Pons (tissue), 1 donor: ENCODE measurements at regions not wholly inside any gene's neighbourhood (a gene's known extent, or its start where the extent isn't known, plus 50 kb on each side); places are given as distances from the start of the nearest gene placed in this dataset.
"Not testable (repeated sequence)": the region's sequence is repeated elsewhere in the genome, so short reads cannot be mapped to it uniquely, and the experiment has no call there.

Source experiments
- DNase-seq: peaks from one replicate; pipeline ENCODE4 v3.0.0-alpha.2; 2016; ENCODE audit warnings: low spot score

DNA sequence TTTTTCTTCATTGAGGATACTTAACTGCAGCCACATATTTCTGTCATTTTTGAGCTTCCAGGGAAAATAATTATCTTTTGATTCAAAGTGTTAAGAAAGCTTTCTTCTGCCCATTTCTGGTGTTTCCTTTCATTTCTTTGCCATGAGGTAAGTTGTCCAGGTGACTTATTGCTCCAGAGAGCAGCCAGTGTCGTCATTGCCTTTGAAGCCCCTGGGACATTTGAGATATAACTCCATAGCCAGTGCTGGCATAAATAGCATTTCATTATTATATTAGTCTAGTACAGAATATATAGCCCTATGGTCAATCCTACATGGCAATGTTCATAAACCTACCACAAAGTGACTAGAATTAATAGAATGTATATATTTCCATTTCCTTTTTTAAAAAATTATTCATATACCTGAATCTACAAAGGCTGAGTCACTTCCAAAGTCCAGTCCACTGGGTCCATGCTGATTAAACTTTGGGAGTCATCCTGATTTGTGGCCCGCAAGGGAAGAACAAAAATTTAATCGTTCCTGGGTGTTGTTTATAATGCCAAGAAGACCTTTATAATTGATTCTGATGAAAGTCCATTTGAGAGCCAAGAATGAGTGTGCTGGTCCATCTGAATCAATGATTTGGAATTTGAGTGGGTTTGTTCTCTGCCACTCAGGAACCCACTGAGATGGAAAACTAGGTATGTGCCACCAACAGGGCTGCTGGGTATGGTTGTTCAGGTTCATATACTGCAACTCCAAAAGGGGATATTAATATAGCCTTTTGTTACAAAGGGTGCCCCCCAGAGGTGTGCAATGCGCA lies 221.8 kb upstream of the PLXNA2 start:
- DNase-seq: no peak

DNA sequence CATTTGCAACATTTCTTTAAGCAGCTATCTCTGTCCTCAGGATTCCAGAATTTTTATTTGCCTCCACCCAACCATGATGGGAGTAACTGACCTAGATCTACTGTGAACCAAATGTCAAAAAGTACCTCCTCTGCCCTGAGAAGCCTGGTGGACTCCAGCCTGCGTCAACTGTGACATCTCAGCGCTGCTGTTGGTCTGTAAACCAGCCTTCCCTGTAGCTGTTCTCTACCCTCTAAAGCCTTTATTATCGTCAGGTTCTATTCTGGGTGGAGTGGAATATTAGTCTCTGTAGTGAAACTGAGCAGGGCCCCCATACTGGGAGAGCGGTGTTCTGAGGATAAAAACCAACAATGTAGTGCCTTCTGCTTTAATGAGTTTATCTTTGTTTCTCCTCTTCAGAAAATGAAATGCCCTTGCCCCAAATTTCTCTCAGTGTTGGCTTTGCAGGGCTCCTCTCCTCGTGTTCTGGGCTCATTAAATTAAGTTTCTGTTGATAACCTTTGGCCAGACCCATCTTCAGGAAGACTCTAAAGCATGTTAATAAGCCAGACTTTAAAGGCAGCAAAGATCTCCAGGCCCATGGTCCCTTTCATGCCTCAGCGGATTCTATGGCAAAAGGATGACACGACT lies 223.1 kb upstream of the PLXNA2 start:
- DNase-seq: no peak

DNA sequence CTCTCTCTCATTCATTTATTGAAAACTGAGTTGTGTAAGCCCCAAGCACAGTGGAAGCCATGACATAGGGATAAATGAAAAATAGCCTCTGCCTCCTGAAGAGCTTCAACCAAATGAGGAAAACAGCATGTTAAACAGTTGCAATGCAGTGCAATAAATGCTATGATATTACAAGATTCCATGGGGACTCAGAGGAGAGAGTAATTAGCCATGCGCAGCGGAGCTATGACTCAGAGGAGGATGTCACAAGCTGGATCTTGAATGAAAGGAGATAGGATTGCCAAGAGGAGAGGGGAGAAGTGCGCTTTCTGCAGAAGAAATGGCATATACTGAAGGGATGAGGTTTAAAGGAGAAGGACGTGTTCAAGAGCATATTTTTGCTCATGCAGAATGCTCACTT lies 231.3 kb upstream of the PLXNA2 start:
- DNase-seq: peak; percentile 4

DNA sequence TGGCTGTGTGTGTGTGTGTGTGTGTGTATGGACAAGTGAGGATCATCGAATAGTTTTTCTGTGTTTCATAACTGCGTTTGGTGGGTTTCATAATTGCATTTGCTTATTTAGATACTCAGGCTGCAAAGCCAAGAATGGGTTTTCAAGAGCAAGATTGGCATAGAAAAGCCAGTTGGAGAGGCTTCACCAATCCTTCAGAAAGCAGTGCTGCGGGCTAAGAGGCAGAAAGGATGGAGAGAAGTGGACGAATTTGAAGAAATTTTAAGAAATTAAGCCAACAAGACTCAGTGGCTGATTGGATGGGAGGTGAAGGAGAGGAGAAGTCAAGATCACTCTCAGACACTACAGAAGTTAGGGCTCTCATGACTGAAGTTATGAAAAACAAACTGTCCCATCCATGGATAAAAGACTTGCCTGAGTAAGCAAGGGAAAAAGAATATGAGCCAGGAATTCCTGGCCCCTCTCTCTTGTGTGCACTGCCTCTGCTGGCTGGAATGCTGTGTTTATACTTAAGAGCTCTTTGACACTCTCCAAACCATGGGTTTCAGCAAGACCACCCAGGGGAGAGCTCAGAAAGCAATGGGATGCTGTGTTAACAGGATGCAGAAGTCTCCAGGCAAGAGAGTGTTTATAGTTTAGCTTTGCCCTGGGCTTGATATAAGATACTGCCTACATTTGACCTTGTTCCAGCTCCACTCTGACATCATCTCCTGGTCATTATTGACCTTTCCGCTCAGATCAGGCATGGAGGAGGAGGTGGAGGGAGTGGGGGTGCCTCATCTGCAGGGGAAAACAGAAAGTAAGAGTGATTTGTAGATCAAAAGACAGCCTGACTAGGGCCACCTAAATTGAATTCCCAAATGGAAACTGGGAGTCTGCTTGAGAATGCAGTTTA lies 232.0 kb upstream of the PLXNA2 start:
- DNase-seq: peak; percentile 4

DNA sequence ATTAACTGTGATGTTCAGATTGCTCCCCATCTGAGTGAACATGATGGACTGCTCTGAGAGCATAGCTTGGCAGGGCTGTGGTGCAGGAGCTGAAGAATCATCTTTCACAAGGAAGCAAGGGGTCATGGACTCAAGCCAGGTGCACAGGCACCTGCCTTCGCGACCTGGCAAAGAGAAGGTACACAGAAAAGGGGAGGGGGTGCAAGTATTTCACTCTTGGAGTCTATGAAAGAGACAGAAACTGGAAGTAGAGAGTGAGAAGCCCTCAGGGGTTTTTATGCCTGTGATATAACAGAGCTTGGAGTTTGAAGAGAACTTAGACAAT lies 232.6 kb upstream of the PLXNA2 start:
- no peak for DNase-seq

DNA sequence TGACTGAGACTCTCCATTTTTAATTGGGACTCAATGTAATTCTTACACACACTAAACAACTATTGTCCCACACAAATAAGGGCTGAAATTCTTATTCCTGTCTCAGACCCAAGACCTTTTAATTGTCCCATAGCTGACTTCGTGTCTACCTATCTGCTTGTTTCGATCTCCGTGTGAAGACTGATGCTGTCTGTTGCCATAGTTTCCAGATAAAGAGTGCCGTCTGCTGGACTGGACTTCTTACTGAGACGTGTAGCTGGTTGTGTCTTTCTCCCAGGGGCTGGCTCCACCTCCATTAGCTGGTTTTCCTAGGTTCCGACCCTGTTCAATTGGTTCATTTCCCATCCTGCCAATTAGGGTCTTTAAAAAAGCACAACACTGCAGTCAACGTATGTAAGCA lies 235.3 kb upstream of the PLXNA2 start:
- no peak for DNase-seq

DNA sequence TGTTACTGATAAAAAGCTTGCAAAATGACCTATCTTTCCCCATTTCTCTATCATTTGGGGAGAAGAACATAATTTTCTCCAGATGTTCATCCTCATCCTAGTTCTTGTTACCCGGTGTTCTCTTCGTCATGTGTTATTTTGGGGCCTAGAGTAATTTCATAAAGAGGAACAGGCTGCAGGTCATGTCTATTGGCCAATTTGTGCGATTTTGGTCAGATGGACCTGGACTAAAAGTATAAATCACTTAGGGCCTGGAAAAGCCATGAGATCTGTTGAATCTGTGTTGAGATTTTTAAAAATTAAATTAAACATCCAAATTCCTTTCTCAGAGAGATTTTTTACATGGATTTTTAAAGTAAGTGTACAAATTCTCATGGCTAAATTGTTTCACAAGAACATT lies 241.3 kb upstream of the PLXNA2 start:
- DNase-seq: no peak

DNA sequence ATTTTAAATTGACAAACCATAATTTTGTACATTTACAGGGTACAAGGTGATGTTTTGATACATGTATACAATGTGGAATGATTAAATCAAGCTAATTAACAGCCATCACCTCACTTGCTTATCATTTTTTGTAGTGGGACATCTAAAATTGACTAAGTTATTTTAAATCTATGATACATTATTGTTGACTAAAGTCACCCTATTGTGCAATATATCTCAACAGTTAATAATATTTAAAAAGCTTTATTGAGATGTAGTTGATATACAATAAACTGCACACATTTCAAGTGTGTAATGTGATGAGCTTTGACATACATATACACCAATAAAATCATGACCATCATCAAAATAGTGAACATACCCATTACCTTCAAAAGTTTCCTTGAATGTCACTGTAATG lies 242.5 kb upstream of the PLXNA2 start:
- no peak for DNase-seq

DNA sequence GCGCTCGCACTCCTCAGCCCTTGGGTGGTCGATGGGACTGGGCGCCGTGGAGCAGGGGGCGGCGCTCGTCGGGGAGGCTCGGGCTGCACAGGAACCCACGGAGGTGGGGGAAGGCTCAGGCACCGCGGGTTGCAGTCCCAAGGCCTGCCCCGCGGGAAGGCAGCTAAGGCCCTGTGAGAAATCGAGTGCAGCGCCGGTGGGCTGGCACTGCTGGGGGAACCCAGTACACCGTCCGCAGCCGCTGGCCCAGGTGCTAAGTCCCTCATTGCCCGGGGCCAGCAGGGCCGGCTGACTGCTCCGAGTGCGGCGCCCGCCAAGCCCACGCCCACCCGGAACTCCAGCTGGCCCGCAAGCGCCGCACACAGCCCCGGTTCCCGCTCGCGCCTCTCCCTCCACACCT lies 244.2 kb upstream of the PLXNA2 start:
- not testable (repeated sequence) for DNase-seq

DNA sequence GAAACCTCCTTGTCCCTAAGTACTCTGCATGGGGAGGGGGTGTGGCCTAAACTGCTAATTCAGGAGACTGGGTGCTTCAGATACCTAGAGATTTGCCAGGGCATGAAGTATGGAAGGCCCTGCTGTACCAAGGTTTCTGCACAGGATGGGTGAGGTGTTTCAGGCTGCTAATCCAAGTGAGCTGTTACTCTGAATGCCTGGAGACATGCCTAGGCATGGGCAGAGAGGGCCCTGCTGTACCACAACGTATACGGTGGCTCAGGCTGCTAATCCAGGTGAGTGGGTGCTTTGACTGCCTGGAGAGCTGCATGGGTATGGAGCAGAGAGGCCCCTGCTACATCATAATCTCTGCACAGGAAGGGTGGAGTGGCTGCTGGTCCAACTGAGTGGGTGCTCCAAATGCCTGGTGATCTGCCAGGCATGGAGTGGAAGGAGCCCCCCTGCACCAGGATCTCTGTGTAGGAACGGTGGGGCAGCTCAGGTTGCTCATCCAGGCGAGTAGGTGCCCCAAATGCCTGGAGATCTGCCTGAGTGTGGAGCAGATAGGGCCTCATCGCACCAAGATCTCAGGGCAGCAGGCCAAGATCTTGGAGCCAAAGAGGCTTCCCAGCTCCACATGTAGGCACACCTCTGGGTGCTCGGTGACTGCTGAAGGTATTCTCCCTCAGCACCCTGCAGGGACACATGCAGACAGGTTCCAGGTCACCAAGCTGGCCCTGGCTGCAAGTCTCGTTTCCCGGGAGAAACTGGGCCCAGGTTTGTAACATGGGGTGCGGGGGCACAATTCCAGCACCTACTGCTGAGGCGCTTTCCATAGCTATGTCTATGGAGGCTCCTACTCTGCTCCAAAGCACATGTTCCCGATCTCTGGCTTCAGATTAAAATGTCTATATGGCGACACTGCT lies 252.5 kb upstream of the PLXNA2 start:
- DNase-seq: no peak

DNA sequence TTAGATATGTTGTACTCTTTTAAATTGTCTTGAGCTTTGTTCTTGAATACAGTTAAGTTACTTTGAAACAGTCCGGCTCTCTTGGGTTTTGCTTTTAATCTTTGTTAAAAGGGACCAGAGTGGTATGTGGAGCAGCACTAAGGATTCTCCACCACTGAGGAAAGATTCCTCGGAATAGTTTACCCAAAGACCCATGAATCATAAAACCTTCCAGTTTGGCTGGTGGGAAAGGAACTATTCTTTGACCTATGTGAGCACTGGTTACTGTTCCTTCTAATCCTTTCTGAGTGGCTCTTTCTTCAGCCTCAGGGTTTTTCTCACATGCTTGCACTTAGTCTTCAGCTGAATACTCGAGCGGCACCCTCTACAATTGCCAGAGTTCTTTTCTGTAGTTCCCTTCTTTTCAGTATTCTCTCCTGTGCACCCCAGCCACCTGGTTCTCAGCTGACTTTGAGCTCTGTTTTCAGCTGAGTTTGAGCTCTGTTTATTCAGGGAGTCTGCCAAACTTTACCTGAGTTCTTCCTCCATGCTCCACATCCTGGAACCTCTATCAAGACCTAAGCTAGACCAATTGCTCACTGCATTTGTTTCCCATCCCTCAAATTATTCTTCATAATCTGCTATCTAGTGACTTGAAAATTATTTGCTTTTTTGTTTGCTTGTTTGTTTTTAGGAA lies 253.8 kb upstream of the PLXNA2 start:
- DNase-seq: no peak

DNA sequence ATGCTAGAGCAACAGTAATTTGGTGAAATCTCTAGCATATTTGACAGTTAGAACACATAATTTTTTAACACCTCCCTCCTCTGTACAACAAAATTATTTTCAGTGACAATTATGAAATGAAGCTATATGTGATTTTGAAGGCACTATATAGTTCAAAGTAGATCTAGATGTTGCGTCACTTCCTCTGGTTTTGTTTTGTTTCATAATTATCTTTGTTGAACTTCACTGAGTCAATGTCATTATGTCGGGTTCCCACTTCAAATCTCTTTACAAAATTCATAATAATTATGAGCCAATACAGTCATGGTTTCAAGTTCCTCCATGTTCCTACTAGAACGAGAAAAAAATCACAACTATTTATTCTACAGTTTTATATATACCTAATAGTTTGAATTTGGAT lies 254.8 kb upstream of the PLXNA2 start:
- no peak for DNase-seq

DNA sequence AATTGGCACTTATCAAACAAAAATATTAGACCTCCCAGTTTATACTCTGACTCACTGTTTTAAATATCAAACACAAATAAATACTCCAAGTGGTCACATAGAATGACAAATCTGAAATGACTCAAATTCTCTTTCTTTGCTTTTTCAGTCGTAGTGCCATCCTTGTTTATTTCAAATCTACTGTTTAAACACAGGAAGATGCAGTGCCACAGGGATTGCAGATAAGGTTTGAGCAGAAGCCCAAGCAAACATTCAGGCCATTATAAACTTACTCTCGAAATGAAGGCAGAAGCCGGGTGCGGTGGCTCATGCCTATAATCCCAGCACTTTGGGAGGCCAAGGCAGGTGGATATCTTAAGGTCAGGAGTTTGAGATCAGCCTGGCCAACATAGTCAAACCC lies 255.4 kb upstream of the PLXNA2 start:
- no peak for DNase-seq

DNA sequence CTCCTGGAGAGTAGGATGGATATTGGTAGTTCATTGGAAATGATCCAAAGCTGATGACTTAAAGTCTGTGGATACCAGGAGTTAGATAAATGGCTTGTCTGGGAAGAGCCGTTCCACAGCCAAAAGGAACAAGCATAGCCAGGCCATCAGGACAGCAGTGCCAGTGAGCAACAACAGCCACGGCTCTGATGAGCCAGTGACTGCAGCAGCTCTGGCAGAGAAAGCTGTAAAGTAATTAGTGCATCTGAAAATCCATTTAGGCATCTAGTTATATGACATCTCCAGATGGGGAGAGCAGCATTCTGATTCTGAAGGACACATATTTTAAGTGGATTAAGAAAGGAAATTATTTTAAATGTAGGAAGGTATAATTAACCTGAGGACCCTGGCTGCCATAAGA lies 256.2 kb upstream of the PLXNA2 start:
- peak; percentile 12 for DNase-seq

DNA sequence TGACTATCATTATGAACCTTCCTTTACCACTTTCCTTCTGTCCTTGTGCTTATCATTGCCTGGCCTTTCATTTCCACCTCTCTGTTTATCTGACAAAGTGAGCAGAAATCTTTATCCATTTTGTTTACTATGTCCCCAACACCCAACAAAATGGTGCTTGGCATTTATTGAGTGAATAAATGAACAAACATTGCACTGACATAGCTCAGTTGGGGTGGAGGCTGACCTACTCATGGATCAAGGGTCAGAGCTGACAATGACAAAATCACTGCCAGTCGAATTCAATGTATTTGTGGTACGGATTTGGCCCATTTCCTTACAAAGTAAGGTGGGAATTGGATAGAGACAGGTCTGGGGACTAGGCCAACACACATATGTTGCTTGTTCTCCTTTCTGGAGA lies 257.4 kb upstream of the PLXNA2 start:
- no peak for DNase-seq

DNA sequence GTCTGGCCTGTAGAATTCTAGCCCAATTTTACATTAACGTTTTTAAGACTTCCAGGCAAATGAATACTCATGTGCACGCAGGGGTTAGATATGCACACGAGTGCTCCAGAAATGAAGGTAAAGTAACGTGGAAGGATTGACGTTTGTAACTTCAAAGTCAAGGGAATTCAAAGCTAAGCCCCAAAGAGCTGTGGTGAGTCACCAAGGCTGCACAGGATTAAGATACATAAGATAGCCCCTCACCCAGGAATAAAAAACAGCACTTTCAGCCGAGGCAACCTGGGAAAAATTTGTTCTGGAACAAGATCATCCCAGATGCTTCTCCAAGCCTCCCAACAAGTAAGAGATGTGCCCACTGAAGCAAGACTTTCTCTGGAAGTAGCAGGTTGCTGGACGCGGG lies 259.6 kb upstream of the PLXNA2 start:
- DNase-seq: no peak

DNA sequence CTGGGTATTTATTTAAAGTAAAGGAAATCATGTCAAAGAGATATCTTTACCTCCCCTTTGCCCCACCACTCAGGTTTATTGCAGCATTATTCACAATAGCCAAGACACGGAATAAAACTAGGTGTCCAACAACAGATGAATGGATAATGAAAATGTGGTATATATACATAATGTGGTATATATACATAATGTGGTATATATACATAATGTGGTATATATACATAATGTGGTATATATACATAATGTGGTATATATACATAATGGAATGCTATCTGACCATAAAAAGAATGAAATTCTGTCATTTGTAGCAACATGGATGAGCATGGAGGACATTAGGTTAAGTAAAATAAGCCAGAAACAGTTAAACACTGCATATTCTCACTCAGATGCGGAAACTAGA lies 262.6 kb upstream of the PLXNA2 start:
- DNase-seq: no peak

DNA sequence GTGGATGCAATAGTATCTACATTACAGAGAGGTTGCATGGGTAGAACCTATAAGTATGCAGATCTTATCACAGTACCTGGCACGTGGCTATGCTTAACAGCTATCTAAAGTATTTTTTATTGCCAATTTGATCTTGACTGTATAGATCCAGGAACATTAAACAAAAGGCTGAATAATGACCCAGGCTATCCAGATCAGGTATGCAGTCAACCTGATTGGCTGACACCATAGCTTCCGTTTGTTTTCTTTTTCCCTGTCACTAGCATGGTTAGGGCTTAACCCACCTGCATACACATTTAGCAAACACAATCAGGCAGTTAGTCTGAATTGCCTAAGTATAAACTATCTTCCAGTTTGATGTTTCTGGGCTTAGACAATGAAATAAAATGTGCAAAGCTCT lies 264.9 kb upstream of the PLXNA2 start:
- DNase-seq: no peak

DNA sequence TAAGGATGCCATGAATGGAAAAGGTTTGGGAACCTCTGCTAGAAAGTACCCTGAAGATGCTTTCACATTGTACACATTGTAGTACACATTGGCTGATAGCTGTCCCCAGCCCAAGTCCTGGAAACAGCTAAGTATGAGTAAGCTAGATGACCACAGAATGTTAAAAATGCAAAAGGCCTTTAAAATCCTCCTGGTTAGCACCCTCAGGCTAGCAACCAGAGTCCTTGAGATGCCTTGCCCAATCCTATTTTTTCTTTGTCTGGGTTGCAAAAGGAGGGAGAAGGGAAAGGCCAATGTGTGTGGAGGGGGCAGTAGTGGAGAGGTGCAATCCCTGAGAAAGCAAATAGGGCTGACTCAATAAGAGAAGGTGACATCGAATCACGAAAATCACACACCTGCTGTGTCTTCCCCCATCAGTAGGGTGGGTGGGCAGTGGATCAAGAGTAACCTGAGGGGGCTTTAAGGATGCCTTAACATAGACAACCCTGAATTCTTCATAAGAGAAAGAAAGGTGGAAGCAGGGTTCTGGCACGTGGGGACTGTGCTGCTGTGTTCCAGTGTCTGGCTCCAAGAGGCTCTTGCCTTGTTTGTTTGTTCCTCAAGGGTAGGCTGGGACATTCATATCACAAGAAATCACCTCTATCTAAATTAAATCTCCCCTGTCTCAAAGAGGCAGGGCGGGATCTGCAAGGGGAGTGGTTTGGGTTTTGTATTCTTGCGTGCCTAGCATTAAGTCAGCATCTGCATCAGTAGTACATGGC lies 266.2 kb upstream of the PLXNA2 start:
- no peak for DNase-seq

DNA sequence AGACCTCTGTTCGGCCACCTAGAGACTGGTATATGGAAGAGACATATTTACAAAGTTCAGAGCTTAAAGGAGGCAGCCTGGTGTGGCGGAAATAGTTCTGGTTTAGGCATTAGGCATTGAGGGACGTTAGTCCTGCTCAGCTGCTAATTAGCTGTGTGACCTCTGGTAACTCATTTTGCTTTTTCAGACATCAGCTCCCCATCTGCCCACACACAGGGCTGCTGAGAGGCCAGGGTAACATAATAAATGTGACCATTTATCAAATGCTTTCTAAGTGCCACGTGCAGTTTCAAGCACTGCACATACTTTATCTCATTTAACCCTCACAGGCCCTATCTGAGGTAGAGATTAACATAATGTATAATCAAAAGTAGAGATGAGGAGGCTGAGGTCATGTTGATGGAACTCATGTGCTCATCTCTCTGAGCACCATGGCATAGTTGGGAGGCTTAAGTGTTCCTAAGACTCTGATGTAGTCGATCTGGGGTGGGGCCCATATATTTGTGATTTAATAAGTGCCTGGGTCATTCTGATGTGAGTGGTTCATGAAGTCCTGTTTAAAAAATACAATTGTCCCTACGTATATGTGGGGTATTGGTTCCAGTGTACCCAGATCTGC lies 267.2 kb upstream of the PLXNA2 start:
- DNase-seq: no peak
